ENCODE measurements at regions not wholly inside any gene's neighbourhood (a gene's known extent, or its start where the extent isn't known, plus 50 kb on each side); places are given as distances from the start of the nearest gene placed in this dataset.

GRCh38 chr20:39778431-39778830 is 816.3 kb downstream of the DHX35 start:
- Histone ChIP-seq H3K4me1 (ENCODE audit: insufficient read depth, low read length) (no peaks in the 10 kb centered on the region), H3K27ac (ENCODE audit: low read depth, low read length) (no peak overlapping the region), H3K4me3 (ENCODE audit: low read length in 2 of 2) (no peak overlapping the region), H3K9me3 (ENCODE audit: control insufficient read depth in 1 of 2, low read length in 2 of 2) (no peaks in the 10 kb centered on the region), H3K27me3 (ENCODE audit: insufficient read depth, low read length) (no peaks in the 10 kb centered on the region), H3K36me3 (ENCODE audit: insufficient read depth, low read length) (no peaks in the 10 kb centered on the region)
- Mint-ChIP-seq H3K36me3 (no peaks in the 10 kb centered on the region), H3K9me3 (peaks cover 0 to 15% (median 3%) of the 10 kb centered on the region in 8 donors), H3K4me1 (no peaks in the 10 kb centered on the region), H3K27ac (no peak overlapping the region), H3K27me3 (no peaks in the 10 kb centered on the region), H3K4me3 (no peak overlapping the region)
- CTCF ChIA-PET (ENCODE audit: partially characterized antibody), result no interaction called here
- intact Hi-C loops (cut with micrococcal nuclease), result no loop called here
- POLR2A ChIA-PET (ENCODE audit: partially characterized antibody), result no interaction called here
- DNase-seq, result no peak

GRCh38 chr20:39777610-39778009 is 815.5 kb downstream of the DHX35 start:
- no peak overlapping the region for H3K4me3 Mint-ChIP-seq
- CTCF ChIA-PET (ENCODE audit: partially characterized antibody), result no interaction called here
- no peaks in the 10 kb centered on the region for H3K36me3 ChIP-seq (ENCODE audit: insufficient read depth, low read length)
- no peak overlapping the region for H3K27ac Mint-ChIP-seq
- H3K9me3 ChIP-seq (ENCODE audit: control insufficient read depth in 1 of 2, low read length in 2 of 2), result no peaks in the 10 kb centered on the region
- H3K27me3 Mint-ChIP-seq, result no peaks in the 10 kb centered on the region
- POLR2A ChIA-PET (ENCODE audit: partially characterized antibody), result no interaction called here
- no peaks in the 10 kb centered on the region for H3K4me1 Mint-ChIP-seq
- no peak overlapping the region for H3K27ac ChIP-seq (ENCODE audit: low read depth, low read length)
- no peaks in the 10 kb centered on the region for H3K4me1 ChIP-seq (ENCODE audit: insufficient read depth, low read length)
- H3K9me3 Mint-ChIP-seq, result peaks cover 0 to 13% (median 3%) of the 10 kb centered on the region in 8 donors
- no peaks in the 10 kb centered on the region for H3K27me3 ChIP-seq (ENCODE audit: insufficient read depth, low read length)
- intact Hi-C loops (cut with micrococcal nuclease), result no loop called here
- H3K4me3 ChIP-seq (ENCODE audit: low read length in 2 of 2), result no peak overlapping the region
- DNase-seq, result no peak
- H3K36me3 Mint-ChIP-seq, result no peaks in the 10 kb centered on the region

- Histone ChIP-seq H3K4me1 (ENCODE audit: insufficient read depth, low read length) (no peaks in the 10 kb centered on the region), H3K27me3 (ENCODE audit: insufficient read depth, low read length) (no peaks in the 10 kb centered on the region), H3K36me3 (ENCODE audit: insufficient read depth, low read length) (no peaks in the 10 kb centered on the region), H3K9me3 (ENCODE audit: control insufficient read depth in 1 of 2, low read length in 2 of 2) (no peaks in the 10 kb centered on the region), H3K27ac (ENCODE audit: low read depth, low read length) (no peak overlapping the region), H3K4me3 (ENCODE audit: low read length in 2 of 2) (no peak overlapping the region)
- H3K27me3 Mint-ChIP-seq, result no peaks in the 10 kb centered on the region
- intact Hi-C loops (cut with micrococcal nuclease), result no loop called here
- peaks cover 0 to 3% of the 10 kb centered on the region in 2 donors for H3K36me3 Mint-ChIP-seq
- H3K27ac Mint-ChIP-seq, result no peak overlapping the region
- ChIA-PET POLR2A (ENCODE audit: partially characterized antibody) (no interaction called here), CTCF (ENCODE audit: partially characterized antibody) (no interaction called here)
- no peak overlapping the region for H3K4me3 Mint-ChIP-seq
- no peaks in the 10 kb centered on the region for H3K4me1 Mint-ChIP-seq
- DNase-seq, result no peak
- peaks cover 0 to 14% (median 7%) of the 10 kb centered on the region in 8 donors for H3K9me3 Mint-ChIP-seq
Observed at GRCh38 chr20:39775110-39775509, 813.0 kb downstream of the DHX35 start.

GRCh38 chr20:39773380-39774000 is 811.3 kb downstream of the DHX35 start:
- ChIA-PET POLR2A (ENCODE audit: partially characterized antibody) (no interaction called here), CTCF (ENCODE audit: partially characterized antibody) (no interaction called here)
- H3K9me3 Mint-ChIP-seq, result peaks cover 0 to 15% (median 7%) of the 10 kb centered on the region in 8 donors
- no peak for DNase-seq
- no peaks in the 10 kb centered on the region for H3K4me1 ChIP-seq (ENCODE audit: insufficient read depth, low read length)
- no peaks in the 10 kb centered on the region for H3K27me3 ChIP-seq (ENCODE audit: insufficient read depth, low read length)
- no peak overlapping the region for H3K4me3 ChIP-seq (ENCODE audit: low read length in 2 of 2)
- peaks cover 0 to 3% of the 10 kb centered on the region in 2 donors for H3K36me3 Mint-ChIP-seq
- no peaks in the 10 kb centered on the region for H3K4me1 Mint-ChIP-seq
- no peaks in the 10 kb centered on the region for H3K27me3 Mint-ChIP-seq
- no peak overlapping the region for H3K4me3 Mint-ChIP-seq
- no peaks in the 10 kb centered on the region for H3K9me3 ChIP-seq (ENCODE audit: control insufficient read depth in 1 of 2, low read length in 2 of 2)
- H3K36me3 ChIP-seq (ENCODE audit: insufficient read depth, low read length), result no peaks in the 10 kb centered on the region
- intact Hi-C loops (cut with micrococcal nuclease), result no loop called here
- H3K27ac ChIP-seq (ENCODE audit: low read depth, low read length), result no peak overlapping the region
- H3K27ac Mint-ChIP-seq, result no peak overlapping the region

GRCh38 chr20:39767352-39767751 is 805.2 kb downstream of the DHX35 start:
- POLR2A ChIA-PET (ENCODE audit: partially characterized antibody), result no interaction called here

GRCh38 chr20:39766333-39766732 is 804.2 kb downstream of the DHX35 start:
- CTCF ChIA-PET (ENCODE audit: partially characterized antibody), result no interaction called here
- H3K4me3 Mint-ChIP-seq, result no peak overlapping the region
- H3K27me3 ChIP-seq (ENCODE audit: insufficient read depth, low read length), result no peaks in the 10 kb centered on the region
- H3K4me3 ChIP-seq (ENCODE audit: low read length in 2 of 2), result no peak overlapping the region
- H3K9me3 ChIP-seq (ENCODE audit: control insufficient read depth in 1 of 2, low read length in 2 of 2), result no peaks in the 10 kb centered on the region
- peaks cover 0 to 4% of the 10 kb centered on the region in 2 donors for H3K27me3 Mint-ChIP-seq
- H3K27ac Mint-ChIP-seq, result no peak overlapping the region
- POLR2A ChIA-PET (ENCODE audit: partially characterized antibody), result no interaction called here
- no peaks in the 10 kb centered on the region for H3K4me1 ChIP-seq (ENCODE audit: insufficient read depth, low read length)
- no peak for DNase-seq
- no peaks in the 10 kb centered on the region for H3K4me1 Mint-ChIP-seq
- H3K36me3 Mint-ChIP-seq, result peaks cover 0 to 3% of the 10 kb centered on the region in 2 donors
- intact Hi-C loops (cut with micrococcal nuclease), result no loop called here
- no peak overlapping the region for H3K27ac ChIP-seq (ENCODE audit: low read depth, low read length)
- no peaks in the 10 kb centered on the region for H3K36me3 ChIP-seq (ENCODE audit: insufficient read depth, low read length)
- peaks cover under 1 to 27% (median 9%) of the 10 kb centered on the region in 8 donors for H3K9me3 Mint-ChIP-seq

More at GRCh38 chr20:39767352-39767751, 805.2 kb downstream of the DHX35 start:
- H3K27me3 ChIP-seq (ENCODE audit: insufficient read depth, low read length), result no peaks in the 10 kb centered on the region
- Mint-ChIP-seq H3K4me3 (no peak overlapping the region), H3K27ac (no peak overlapping the region), H3K27me3 (peaks cover 0 to 3% of the 10 kb centered on the region in 2 donors), H3K9me3 (peaks cover 0 to 27% (median 10%) of the 10 kb centered on the region in 8 donors), H3K36me3 (peaks cover 0 to 3% of the 10 kb centered on the region in 2 donors), H3K4me1 (no peaks in the 10 kb centered on the region)
- no peaks in the 10 kb centered on the region for H3K4me1 ChIP-seq (ENCODE audit: insufficient read depth, low read length)
- no peak overlapping the region for H3K27ac ChIP-seq (ENCODE audit: low read depth, low read length)
- no peak overlapping the region for H3K4me3 ChIP-seq (ENCODE audit: low read length in 2 of 2)
- no peaks in the 10 kb centered on the region for H3K36me3 ChIP-seq (ENCODE audit: insufficient read depth, low read length)
- intact Hi-C loops (cut with micrococcal nuclease), result no loop called here
- no peak for DNase-seq
- H3K9me3 ChIP-seq (ENCODE audit: control insufficient read depth in 1 of 2, low read length in 2 of 2), result no peaks in the 10 kb centered on the region
- CTCF ChIA-PET (ENCODE audit: partially characterized antibody), result no interaction called here

- Mint-ChIP-seq H3K27ac (no peak overlapping the region), H3K9me3 (peaks cover 2 to 13% (median 4%) of the 10 kb centered on the region in 8 donors), H3K4me3 (no peak overlapping the region), H3K4me1 (no peaks in the 10 kb centered on the region), H3K36me3 (no peaks in the 10 kb centered on the region), H3K27me3 (peaks cover 0 to 5% of the 10 kb centered on the region in 2 donors)
- Histone ChIP-seq H3K9me3 (ENCODE audit: control insufficient read depth in 1 of 2, low read length in 2 of 2) (no peaks in the 10 kb centered on the region), H3K4me3 (ENCODE audit: low read length in 2 of 2) (no peak overlapping the region), H3K27ac (ENCODE audit: low read depth, low read length) (no peak overlapping the region), H3K36me3 (ENCODE audit: insufficient read depth, low read length) (no peaks in the 10 kb centered on the region), H3K4me1 (ENCODE audit: insufficient read depth, low read length) (no peaks in the 10 kb centered on the region), H3K27me3 (ENCODE audit: insufficient read depth, low read length) (no peaks in the 10 kb centered on the region)
- intact Hi-C loops (cut with micrococcal nuclease), result no loop called here
- ChIA-PET POLR2A (ENCODE audit: partially characterized antibody) (no interaction called here), CTCF (ENCODE audit: partially characterized antibody) (no interaction called here)
- no peak for DNase-seq
Observed at GRCh38 chr20:39762716-39763115, 800.6 kb downstream of the DHX35 start.

GRCh38 chr20:39758876-39759275 is 796.7 kb downstream of the DHX35 start:
- Mint-ChIP-seq H3K36me3 (no peaks in the 10 kb centered on the region), H3K9me3 (peaks cover 0 to 5% (median 3%) of the 10 kb centered on the region in 8 donors), H3K4me3 (no peak overlapping the region), H3K27me3 (peaks cover 0 to 5% of the 10 kb centered on the region in 2 donors), H3K27ac (no peak overlapping the region), H3K4me1 (no peaks in the 10 kb centered on the region)
- intact Hi-C loops (cut with micrococcal nuclease), result no loop called here
- ChIA-PET POLR2A (ENCODE audit: partially characterized antibody) (no interaction called here), CTCF (ENCODE audit: partially characterized antibody) (no interaction called here)
- Histone ChIP-seq H3K27me3 (ENCODE audit: insufficient read depth, low read length) (no peaks in the 10 kb centered on the region), H3K27ac (ENCODE audit: low read depth, low read length) (no peak overlapping the region), H3K36me3 (ENCODE audit: insufficient read depth, low read length) (no peaks in the 10 kb centered on the region), H3K9me3 (ENCODE audit: control insufficient read depth in 1 of 2, low read length in 2 of 2) (no peaks in the 10 kb centered on the region), H3K4me1 (ENCODE audit: insufficient read depth, low read length) (no peaks in the 10 kb centered on the region), H3K4me3 (ENCODE audit: low read length in 2 of 2) (no peak overlapping the region)
- DNase-seq, result no peak
